GM12864 (cell line): ENCODE measurements at regions not wholly inside any gene's neighbourhood (a gene's known extent, or its start where the extent isn't known, plus 50 kb on each side); places are given as distances from the start of the nearest gene placed in this dataset.
"Not testable (repeated sequence)": the region's sequence is repeated elsewhere in the genome, so short reads cannot be mapped to it uniquely, and the experiment has no call there.

ENCODE experiments used
- DNase-seq: peaks from one replicate; pipeline ENCODE4 v3.0.0-alpha.2; 2011; ENCODE audit warnings: low read depth
- H3K4me3 ChIP-seq: 2 replicates; pipeline ENCODE4 v1.5.1; 2011; ENCODE audit warnings: mild to moderate bottlenecking, low read depth, low read length, control low read depth
- TF ChIP-seq, protein P1 (sequence below): IDR thresholded peaks from 2 replicates; pipeline ENCODE4 v1.5.1; 2011; ENCODE audit warnings: low read depth, mild to moderate bottlenecking, moderate library complexity, low read length, control low read depth, inconsistent platforms; ENCODE audit errors: missing control alignments

DNA sequence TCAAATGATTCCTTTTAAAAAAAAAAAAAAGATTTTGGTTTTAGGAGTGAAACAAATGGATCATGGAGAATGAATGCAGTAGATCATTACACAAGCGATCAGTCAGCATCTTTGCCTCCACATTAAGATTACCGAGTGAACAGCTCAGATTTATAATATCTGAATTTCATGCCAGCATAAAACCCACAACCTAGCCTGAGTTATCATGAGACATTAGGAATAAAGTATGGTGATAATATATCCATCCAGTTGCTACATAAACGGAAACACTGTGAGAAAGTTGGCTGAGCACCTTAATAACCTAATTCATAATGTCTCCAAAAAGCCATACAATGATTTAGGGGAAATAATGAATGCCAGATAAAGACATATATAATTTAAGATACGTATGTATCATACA, 553.1 kb upstream of the TUSC1 start:
- DNase-seq, result no peak
- TF ChIP-seq, protein P1, sequence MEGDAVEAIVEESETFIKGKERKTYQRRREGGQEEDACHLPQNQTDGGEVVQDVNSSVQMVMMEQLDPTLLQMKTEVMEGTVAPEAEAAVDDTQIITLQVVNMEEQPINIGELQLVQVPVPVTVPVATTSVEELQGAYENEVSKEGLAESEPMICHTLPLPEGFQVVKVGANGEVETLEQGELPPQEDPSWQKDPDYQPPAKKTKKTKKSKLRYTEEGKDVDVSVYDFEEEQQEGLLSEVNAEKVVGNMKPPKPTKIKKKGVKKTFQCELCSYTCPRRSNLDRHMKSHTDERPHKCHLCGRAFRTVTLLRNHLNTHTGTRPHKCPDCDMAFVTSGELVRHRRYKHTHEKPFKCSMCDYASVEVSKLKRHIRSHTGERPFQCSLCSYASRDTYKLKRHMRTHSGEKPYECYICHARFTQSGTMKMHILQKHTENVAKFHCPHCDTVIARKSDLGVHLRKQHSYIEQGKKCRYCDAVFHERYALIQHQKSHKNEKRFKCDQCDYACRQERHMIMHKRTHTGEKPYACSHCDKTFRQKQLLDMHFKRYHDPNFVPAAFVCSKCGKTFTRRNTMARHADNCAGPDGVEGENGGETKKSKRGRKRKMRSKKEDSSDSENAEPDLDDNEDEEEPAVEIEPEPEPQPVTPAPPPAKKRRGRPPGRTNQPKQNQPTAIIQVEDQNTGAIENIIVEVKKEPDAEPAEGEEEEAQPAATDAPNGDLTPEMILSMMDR, result no peak
- no peak overlapping the region for H3K4me3 ChIP-seq

DNA sequence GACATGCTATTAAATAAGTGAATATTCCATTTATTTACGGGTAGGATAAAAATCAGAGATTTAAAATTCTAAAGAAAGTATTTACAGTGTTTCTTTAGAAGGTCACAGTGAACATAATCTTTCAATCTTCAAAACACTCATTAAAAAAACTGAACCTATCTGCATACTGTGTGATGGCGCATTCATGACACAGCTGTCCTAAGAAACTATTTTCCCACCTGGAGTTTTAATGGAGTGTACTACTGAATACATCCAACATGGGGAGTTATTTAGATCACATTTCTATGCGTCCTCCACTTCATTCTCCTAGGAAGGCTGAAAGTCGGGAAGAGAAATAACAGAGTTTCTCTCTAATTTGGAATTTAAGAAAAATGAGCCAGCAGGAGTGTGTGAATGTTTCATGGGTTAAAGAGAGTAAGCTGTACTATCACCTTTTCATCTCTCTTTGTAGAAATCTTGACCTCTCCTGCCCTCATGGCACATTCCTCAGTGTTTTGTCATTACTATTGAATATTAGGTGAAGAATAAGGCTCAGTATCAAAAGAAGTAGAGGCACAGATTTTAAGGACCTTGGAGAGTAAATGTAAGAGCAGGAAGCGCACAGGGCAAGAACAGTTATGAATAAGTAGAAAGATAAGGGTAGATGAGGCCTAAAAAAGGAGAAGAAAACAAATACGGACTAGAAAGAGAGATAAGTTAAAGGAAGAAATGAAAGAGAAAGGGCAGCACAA, 551.2 kb upstream of the TUSC1 start:
- DNase-seq, result no peak
- H3K4me3 ChIP-seq, result no peak overlapping the region
- TF ChIP-seq, protein P1, result no peak

DNA sequence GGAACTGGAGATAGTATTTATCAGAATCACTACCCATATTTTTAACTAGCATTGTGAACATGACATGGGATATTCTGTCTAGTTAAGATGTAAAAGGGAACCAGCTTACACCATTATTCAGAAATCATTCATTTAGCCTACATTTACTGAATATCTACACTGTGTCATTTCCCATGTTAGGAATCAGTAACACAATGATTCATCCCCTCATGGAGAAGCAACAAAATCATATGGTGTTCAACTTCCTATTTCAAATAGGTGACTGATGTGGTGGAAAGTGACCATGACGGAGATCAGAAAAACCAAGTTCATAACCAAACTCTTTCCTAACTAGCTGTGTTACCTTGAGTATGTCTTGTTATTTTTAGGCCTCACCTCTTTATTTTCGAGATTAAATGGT, 550.0 kb upstream of the TUSC1 start:
- no peak for DNase-seq
- TF ChIP-seq, protein P1, result no peak
- no peak overlapping the region for H3K4me3 ChIP-seq

DNA sequence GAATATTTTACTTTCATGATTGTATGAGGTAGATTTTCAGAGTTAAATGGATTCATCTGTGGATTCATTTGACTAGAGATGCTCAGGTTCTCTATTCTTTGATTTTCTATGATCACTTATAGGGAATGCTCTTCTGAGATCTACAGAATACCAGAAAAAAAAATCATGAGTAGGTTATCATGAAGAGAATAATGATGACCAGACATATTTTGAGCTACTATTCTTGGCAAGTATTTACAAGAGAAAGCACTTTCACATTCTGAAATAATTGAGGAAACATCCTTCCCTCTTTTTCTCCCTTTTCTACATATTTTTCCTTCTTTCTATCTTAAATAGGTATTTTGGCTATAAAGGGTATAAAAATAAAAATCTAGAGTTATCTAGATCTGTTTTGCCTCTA, 543.0 kb upstream of the TUSC1 start:
- DNase-seq, result no peak
- H3K4me3 ChIP-seq, result no peak overlapping the region
- TF ChIP-seq, protein P1, result no peak

DNA sequence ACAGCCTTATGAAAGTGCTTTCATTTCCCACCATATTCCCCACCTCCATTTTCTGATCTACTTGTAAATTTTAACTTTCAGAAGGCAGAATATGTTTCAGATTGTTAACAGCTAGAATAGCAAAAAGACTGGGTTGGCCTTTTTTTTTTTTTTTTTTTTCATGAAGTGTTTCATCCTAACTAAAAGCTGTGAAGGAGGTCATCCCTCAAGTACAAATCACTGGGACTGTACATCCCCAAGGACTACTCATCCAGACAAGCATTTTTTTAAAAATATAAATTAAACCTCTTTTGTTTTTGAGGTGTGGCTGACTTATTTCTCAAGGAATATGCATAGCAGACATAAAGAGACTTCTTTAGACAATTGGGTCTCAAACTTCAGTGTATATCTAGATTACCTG, 542.1 kb upstream of the TUSC1 start:
- no peak for DNase-seq
- H3K4me3 ChIP-seq, result no peak overlapping the region
- TF ChIP-seq, protein P1, result no peak

DNA sequence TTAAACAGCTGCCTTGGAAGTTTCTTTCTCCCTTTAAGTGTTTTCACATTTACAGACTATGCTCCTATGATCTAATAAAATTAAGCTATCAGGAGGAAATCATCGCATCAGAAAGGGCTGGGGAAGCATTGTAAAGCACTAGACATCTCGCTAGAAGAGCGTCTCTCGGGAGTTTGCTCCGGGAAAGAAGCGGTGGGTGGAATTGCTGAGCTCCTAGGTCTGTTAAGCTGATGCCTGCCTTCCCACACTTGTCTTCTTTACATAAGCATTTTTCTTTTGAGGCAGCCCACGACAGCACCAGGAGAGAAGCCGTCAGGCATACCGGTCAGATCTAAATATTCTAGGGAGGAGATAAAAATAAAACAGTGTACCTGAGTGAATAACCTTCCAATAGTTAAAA, 541.7 kb upstream of the TUSC1 start:
- DNase-seq, result no peak
- H3K4me3 ChIP-seq, result no peak overlapping the region
- TF ChIP-seq, protein P1, result no peak

DNA sequence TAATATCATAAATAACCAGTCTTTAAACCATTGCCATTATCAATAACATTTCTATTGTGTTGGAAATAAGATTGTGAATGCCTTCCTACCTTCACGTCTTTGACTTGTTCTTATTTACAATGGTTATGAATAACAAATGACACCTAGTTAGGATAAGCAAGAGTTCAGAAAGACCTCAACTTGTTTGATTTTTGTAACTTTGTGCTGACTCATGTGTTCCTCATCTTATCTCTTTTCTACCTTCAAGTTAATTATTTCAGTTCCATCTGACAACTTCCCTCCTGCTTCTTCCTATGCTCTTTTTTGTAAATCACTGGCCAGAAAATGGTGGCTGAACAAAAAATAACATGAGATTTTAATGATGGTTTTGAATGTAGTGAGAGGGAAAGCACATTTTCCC, 538.5 kb upstream of the TUSC1 start:
- H3K4me3 ChIP-seq, result no peak overlapping the region
- no peak for DNase-seq
- TF ChIP-seq, protein P1, result no peak

DNA sequence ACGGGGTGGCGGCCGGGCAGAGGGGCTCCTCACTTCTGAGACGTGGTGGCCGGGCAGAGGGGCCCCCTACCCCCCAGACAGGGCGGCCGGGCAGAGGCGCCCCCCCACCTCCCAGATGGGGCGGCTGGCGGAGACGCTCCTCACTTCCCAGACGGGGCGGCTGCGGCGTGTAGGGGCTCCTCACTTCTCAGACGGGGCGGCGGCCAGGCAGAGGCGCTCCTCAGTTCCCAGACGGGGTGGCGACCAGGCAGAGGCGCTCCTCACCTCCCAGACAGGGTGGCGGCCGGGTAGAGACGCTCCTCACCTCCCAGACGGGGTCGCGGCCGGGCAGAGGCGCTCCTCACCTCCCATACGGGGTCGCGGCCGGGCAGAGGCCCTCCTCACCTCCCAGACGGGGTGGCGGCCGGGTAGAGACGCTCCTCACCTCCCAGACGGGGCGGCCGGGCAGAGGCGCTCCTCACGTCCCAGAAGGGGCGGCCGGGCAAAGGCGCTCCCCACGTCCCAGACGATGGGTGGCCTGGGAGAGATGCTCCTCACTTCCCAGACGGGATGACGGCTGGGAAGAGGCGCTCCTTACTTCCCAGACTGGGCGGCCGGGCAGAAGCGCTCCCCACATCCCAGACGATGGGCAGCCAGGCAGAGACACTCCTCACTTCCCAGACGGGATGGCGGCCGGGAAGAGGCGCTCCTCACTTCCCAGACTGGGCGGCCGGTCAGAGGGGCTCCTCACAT, 536.6 kb upstream of the TUSC1 start:
- DNase-seq, H3K4me3 ChIP-seq: not testable (repeated sequence)
